ENCODE measurements at regions not wholly inside any gene's neighbourhood (a gene's known extent, or its start where the extent isn't known, plus 50 kb on each side); places are given as distances from the start of the nearest gene placed in this dataset.

GRCh38 chr17:5854871-5855554 is 215.2 kb upstream of the WSCD1 start:
- H3K9me3 ChIP-seq (ENCODE audit: control insufficient read depth, insufficient read depth, low read length), result no peaks in the 10 kb centered on the region
- TF ChIP-seq CTCF (IDR thresholded peaks at IDR 0.05), result no peak
- H3K36me3 ChIP-seq (ENCODE audit: control insufficient read depth, insufficient read depth, low read length), result no peaks in the 10 kb centered on the region
- peaks cover 2 to 6% of the 10 kb centered on the region in 2 donors for H3K27me3 Mint-ChIP-seq (ENCODE audit: low read depth in 2 of 2)
- H3K27ac Mint-ChIP-seq, result no peak overlapping the region
- H3K4me3 ChIP-seq (ENCODE audit: low read length), result no peak overlapping the region
- WGBS (ENCODE audit: insufficient coverage), result 88% methylated on average over 7 of the region's 7 CpGs
- intact Hi-C loops (cut with micrococcal nuclease), result no loop called here
- H3K27ac ChIP-seq (ENCODE audit: low read length), result no peak overlapping the region
- H3K27me3 ChIP-seq (ENCODE audit: control insufficient read depth, insufficient read depth, low read length), result no peaks in the 10 kb centered on the region
- no peaks in the 10 kb centered on the region for H3K36me3 Mint-ChIP-seq
- no peaks in the 10 kb centered on the region for H3K4me1 ChIP-seq (ENCODE audit: control insufficient read depth, insufficient read depth, low read length)
- no peaks in the 10 kb centered on the region for H3K9me3 Mint-ChIP-seq
- H3K4me1 Mint-ChIP-seq, result no peaks in the 10 kb centered on the region
- no peak for DNase-seq
- no peak overlapping the region for H3K4me3 Mint-ChIP-seq
- ATAC-seq, result no peak

- Histone ChIP-seq H3K4me3 (ENCODE audit: low read length) (no peak overlapping the region), H3K4me1 (ENCODE audit: control insufficient read depth, insufficient read depth, low read length) (no peaks in the 10 kb centered on the region), H3K27me3 (ENCODE audit: control insufficient read depth, insufficient read depth, low read length) (no peaks in the 10 kb centered on the region), H3K27ac (ENCODE audit: low read length) (no peak overlapping the region), H3K9me3 (ENCODE audit: control insufficient read depth, insufficient read depth, low read length) (no peaks in the 10 kb centered on the region), H3K36me3 (ENCODE audit: control insufficient read depth, insufficient read depth, low read length) (no peaks in the 10 kb centered on the region)
- no peak for ATAC-seq
- no peak for TF ChIP-seq CTCF (IDR thresholded peaks at IDR 0.05)
- Mint-ChIP-seq H3K9me3 (no peaks in the 10 kb centered on the region), H3K4me1 (no peaks in the 10 kb centered on the region), H3K36me3 (no peaks in the 10 kb centered on the region), H3K27me3 (ENCODE audit: low read depth in 2 of 2) (peaks cover 4 to 20% of the 10 kb centered on the region in 2 donors), H3K4me3 (no peak overlapping the region), H3K27ac (no peak overlapping the region)
- DNase-seq, result no peak
- WGBS (ENCODE audit: insufficient coverage), result 70% methylated on average over 4 of the region's 4 CpGs
- intact Hi-C loops (cut with micrococcal nuclease), result no loop called here
Measured at GRCh38 chr17:5861246-5861645, 208.9 kb upstream of the WSCD1 start.

- H3K4me1 ChIP-seq (ENCODE audit: control insufficient read depth, insufficient read depth, low read length), result no peaks in the 10 kb centered on the region
- Mint-ChIP-seq H3K27ac (no peak overlapping the region), H3K4me1 (no peaks in the 10 kb centered on the region), H3K9me3 (no peaks in the 10 kb centered on the region), H3K36me3 (no peaks in the 10 kb centered on the region), H3K27me3 (ENCODE audit: low read depth in 2 of 2) (peaks cover 4 to 20% of the 10 kb centered on the region in 2 donors), H3K4me3 (no peak overlapping the region)
- WGBS (ENCODE audit: insufficient coverage), result 81% methylated on average over 3 of the region's 4 CpGs
- DNase-seq (no peak), ATAC-seq (no peak)
- no peaks in the 10 kb centered on the region for H3K36me3 ChIP-seq (ENCODE audit: control insufficient read depth, insufficient read depth, low read length)
- H3K9me3 ChIP-seq (ENCODE audit: control insufficient read depth, insufficient read depth, low read length), result no peaks in the 10 kb centered on the region
- H3K4me3 ChIP-seq (ENCODE audit: low read length), result no peak overlapping the region
- H3K27ac ChIP-seq (ENCODE audit: low read length), result no peak overlapping the region
- TF ChIP-seq CTCF (IDR thresholded peaks at IDR 0.05), result no peak
- intact Hi-C loops (cut with micrococcal nuclease), result no loop called here
- no peaks in the 10 kb centered on the region for H3K27me3 ChIP-seq (ENCODE audit: control insufficient read depth, insufficient read depth, low read length)
Measured at GRCh38 chr17:5861854-5862253, 208.3 kb upstream of the WSCD1 start.

GRCh38 chr17:5862395-5862794 is 207.8 kb upstream of the WSCD1 start:
- TF ChIP-seq CTCF (IDR thresholded peaks at IDR 0.05), result no peak
- no peak overlapping the region for H3K4me3 ChIP-seq (ENCODE audit: low read length)
- Mint-ChIP-seq H3K36me3 (no peaks in the 10 kb centered on the region), H3K9me3 (no peaks in the 10 kb centered on the region), H3K4me3 (no peak overlapping the region), H3K27ac (no peak overlapping the region), H3K27me3 (ENCODE audit: low read depth in 2 of 2) (peaks cover 4 to 20% of the 10 kb centered on the region in 2 donors), H3K4me1 (no peaks in the 10 kb centered on the region)
- intact Hi-C loops (cut with micrococcal nuclease), result no loop called here
- H3K27ac ChIP-seq (ENCODE audit: low read length), result no peak overlapping the region
- no peaks in the 10 kb centered on the region for H3K36me3 ChIP-seq (ENCODE audit: control insufficient read depth, insufficient read depth, low read length)
- DNase-seq (no peak), ATAC-seq (no peak)
- no peaks in the 10 kb centered on the region for H3K9me3 ChIP-seq (ENCODE audit: control insufficient read depth, insufficient read depth, low read length)
- H3K27me3 ChIP-seq (ENCODE audit: control insufficient read depth, insufficient read depth, low read length), result no peaks in the 10 kb centered on the region
- H3K4me1 ChIP-seq (ENCODE audit: control insufficient read depth, insufficient read depth, low read length), result no peaks in the 10 kb centered on the region
